ENCODE measurements at regions not wholly inside any gene's neighbourhood (a gene's known extent, or its start where the extent isn't known, plus 50 kb on each side); places are given as distances from the start of the nearest gene placed in this dataset.

GRCh38 chr1:87739704-87740103 lies 411.0 kb downstream of the LMO4 start:
- H3K4me1 ChIP-seq (ENCODE audit: control insufficient read depth, insufficient read depth, low read length, poor library complexity, severe bottlenecking): no peaks in the 10 kb centered on the region
- no peak overlapping the region for H3K4me3 ChIP-seq (ENCODE audit: insufficient read depth, low read depth, low read length, poor library complexity, severe bottlenecking)
- H3K36me3 ChIP-seq (ENCODE audit: control insufficient read depth, insufficient read depth, low read length): no peaks in the 10 kb centered on the region
- H3K27me3 ChIP-seq (replicated peaks; ENCODE audit: control insufficient read depth, insufficient read depth, low read length, poor library complexity, severe bottlenecking): no peaks in the 10 kb centered on the region
- H3K27ac ChIP-seq (ENCODE audit: insufficient read depth, low read length, poor library complexity, severe bottlenecking): no peak overlapping the region
- H3K9me3 ChIP-seq (ENCODE audit: control insufficient read depth, low read length): no peaks in the 10 kb centered on the region
- no peak for DNase-seq

- Histone ChIP-seq H3K36me3 (ENCODE audit: control insufficient read depth, insufficient read depth, low read length) (no peaks in the 10 kb centered on the region), H3K27me3 (replicated peaks; ENCODE audit: control insufficient read depth, insufficient read depth, low read length, poor library complexity, severe bottlenecking) (no peaks in the 10 kb centered on the region), H3K9me3 (ENCODE audit: control insufficient read depth, low read length) (no peaks in the 10 kb centered on the region), H3K4me3 (ENCODE audit: insufficient read depth, low read depth, low read length, poor library complexity, severe bottlenecking) (no peak overlapping the region), H3K27ac (ENCODE audit: insufficient read depth, low read length, poor library complexity, severe bottlenecking) (no peak overlapping the region), H3K4me1 (ENCODE audit: control insufficient read depth, insufficient read depth, low read length, poor library complexity, severe bottlenecking) (no peaks in the 10 kb centered on the region)
- no peak for DNase-seq
These were observed 414.6 kb downstream of the LMO4 start for GRCh38 chr1:87743256-87743655.

GRCh38 chr1:87744056-87744455 lies 415.4 kb downstream of the LMO4 start:
- Histone ChIP-seq H3K27ac (ENCODE audit: insufficient read depth, low read length, poor library complexity, severe bottlenecking) (no peak overlapping the region), H3K36me3 (ENCODE audit: control insufficient read depth, insufficient read depth, low read length) (no peaks in the 10 kb centered on the region), H3K4me1 (ENCODE audit: control insufficient read depth, insufficient read depth, low read length, poor library complexity, severe bottlenecking) (no peaks in the 10 kb centered on the region), H3K9me3 (ENCODE audit: control insufficient read depth, low read length) (no peaks in the 10 kb centered on the region), H3K4me3 (ENCODE audit: insufficient read depth, low read depth, low read length, poor library complexity, severe bottlenecking) (no peak overlapping the region), H3K27me3 (replicated peaks; ENCODE audit: control insufficient read depth, insufficient read depth, low read length, poor library complexity, severe bottlenecking) (no peaks in the 10 kb centered on the region)
- DNase-seq: no peak

- no peak for DNase-seq
- Histone ChIP-seq H3K36me3 (ENCODE audit: control insufficient read depth, insufficient read depth, low read length) (no peaks in the 10 kb centered on the region), H3K27me3 (replicated peaks; ENCODE audit: control insufficient read depth, insufficient read depth, low read length, poor library complexity, severe bottlenecking) (no peaks in the 10 kb centered on the region), H3K27ac (ENCODE audit: insufficient read depth, low read length, poor library complexity, severe bottlenecking) (no peak overlapping the region), H3K4me1 (ENCODE audit: control insufficient read depth, insufficient read depth, low read length, poor library complexity, severe bottlenecking) (no peaks in the 10 kb centered on the region), H3K4me3 (ENCODE audit: insufficient read depth, low read depth, low read length, poor library complexity, severe bottlenecking) (no peak overlapping the region), H3K9me3 (ENCODE audit: control insufficient read depth, low read length) (no peaks in the 10 kb centered on the region)
These were observed 416.1 kb downstream of the LMO4 start for GRCh38 chr1:87744763-87745162.

DNA sequence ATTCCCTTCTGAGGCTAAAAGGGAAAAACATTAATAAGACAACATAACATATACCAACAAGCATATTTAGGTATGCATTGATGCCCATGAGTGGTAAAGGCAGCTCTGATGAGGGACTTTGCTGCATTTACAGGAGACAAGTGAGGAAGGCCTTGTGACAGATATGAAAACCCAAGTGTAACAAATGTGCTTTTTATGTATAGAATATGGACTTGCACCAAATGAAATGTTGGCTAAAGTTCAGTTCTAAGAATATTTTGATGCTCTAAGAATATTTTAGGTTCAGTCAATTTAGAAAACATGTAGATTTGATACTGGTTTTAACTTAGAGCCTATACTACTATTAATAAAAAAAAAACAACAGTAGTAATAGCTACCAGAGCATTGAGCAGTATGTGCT lies 424.7 kb downstream of the LMO4 start:
- Histone ChIP-seq H3K36me3 (ENCODE audit: control insufficient read depth, insufficient read depth, low read length) (no peaks in the 10 kb centered on the region), H3K9me3 (ENCODE audit: control insufficient read depth, low read length) (no peaks in the 10 kb centered on the region), H3K27me3 (replicated peaks; ENCODE audit: control insufficient read depth, insufficient read depth, low read length, poor library complexity, severe bottlenecking) (no peaks in the 10 kb centered on the region), H3K4me1 (ENCODE audit: control insufficient read depth, insufficient read depth, low read length, poor library complexity, severe bottlenecking) (no peaks in the 10 kb centered on the region), H3K4me3 (ENCODE audit: insufficient read depth, low read depth, low read length, poor library complexity, severe bottlenecking) (no peak overlapping the region), H3K27ac (ENCODE audit: insufficient read depth, low read length, poor library complexity, severe bottlenecking) (no peak overlapping the region)
- DNase-seq: no peak

GRCh38 chr1:87754139-87754538 lies 425.5 kb downstream of the LMO4 start:
- H3K4me1 ChIP-seq (ENCODE audit: control insufficient read depth, insufficient read depth, low read length, poor library complexity, severe bottlenecking): no peaks in the 10 kb centered on the region
- DNase-seq: no peak
- no peaks in the 10 kb centered on the region for H3K36me3 ChIP-seq (ENCODE audit: control insufficient read depth, insufficient read depth, low read length)
- H3K9me3 ChIP-seq (ENCODE audit: control insufficient read depth, low read length): no peaks in the 10 kb centered on the region
- H3K27ac ChIP-seq (ENCODE audit: insufficient read depth, low read length, poor library complexity, severe bottlenecking): no peak overlapping the region
- H3K27me3 ChIP-seq (replicated peaks; ENCODE audit: control insufficient read depth, insufficient read depth, low read length, poor library complexity, severe bottlenecking): no peaks in the 10 kb centered on the region
- no peak overlapping the region for H3K4me3 ChIP-seq (ENCODE audit: insufficient read depth, low read depth, low read length, poor library complexity, severe bottlenecking)

DNA sequence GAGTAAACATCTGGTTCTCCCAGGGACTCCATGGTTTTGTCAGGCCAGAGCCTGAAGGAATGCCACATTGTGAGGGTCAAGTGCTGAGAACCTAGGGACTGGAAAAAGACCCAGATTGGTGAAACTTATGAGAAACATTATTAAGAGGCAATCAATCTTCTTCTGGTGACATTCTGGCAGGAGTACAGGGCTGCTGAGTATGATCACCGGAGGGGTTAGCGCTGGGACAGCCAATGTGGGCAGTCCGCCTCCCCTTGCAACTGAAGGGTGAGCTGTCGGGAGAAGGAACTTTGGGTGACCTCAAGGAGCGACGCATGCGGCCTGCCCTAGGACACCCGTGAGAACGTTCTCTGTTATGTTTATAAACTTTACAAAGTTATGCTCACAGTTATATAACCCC lies 429.0 kb downstream of the LMO4 start:
- Histone ChIP-seq H3K27ac (ENCODE audit: insufficient read depth, low read length, poor library complexity, severe bottlenecking) (no peak overlapping the region), H3K4me1 (ENCODE audit: control insufficient read depth, insufficient read depth, low read length, poor library complexity, severe bottlenecking) (no peaks in the 10 kb centered on the region), H3K36me3 (ENCODE audit: control insufficient read depth, insufficient read depth, low read length) (no peaks in the 10 kb centered on the region), H3K9me3 (ENCODE audit: control insufficient read depth, low read length) (no peaks in the 10 kb centered on the region), H3K27me3 (replicated peaks; ENCODE audit: control insufficient read depth, insufficient read depth, low read length, poor library complexity, severe bottlenecking) (no peaks in the 10 kb centered on the region), H3K4me3 (ENCODE audit: insufficient read depth, low read depth, low read length, poor library complexity, severe bottlenecking) (no peak overlapping the region)
- DNase-seq: no peak

DNA sequence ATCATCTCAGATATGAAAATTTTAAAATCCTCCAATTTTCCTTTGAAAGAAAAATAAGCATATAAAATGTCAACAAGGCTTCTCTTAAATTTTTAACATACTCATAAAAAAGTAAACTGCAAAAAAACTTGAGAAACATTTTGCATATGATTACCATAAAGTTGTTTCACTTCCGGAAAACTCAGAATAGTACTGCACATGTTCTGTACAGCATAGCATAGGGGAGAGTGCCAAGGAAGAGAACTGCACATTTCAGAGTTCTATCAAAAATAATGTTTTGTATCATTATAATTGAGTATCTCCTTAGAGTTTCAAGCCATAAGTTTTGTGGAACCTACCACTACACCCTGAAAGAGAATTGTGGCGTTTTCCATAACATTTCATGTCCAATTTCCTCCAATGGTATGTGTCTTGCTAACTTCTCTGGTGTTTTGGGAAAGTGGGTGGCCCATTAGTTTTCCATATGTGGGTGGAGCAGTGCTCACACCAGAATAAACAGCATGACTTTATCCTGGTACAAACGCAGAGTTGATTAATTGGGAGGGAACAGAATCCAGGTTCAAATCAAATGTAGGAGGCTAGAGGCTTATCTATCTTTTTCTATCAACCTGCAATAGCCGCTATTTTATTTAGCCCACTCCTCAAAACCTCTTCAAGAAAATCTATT lies 430.9 kb downstream of the LMO4 start:
- no peaks in the 10 kb centered on the region for H3K9me3 ChIP-seq (ENCODE audit: control insufficient read depth, low read length)
- no peaks in the 10 kb centered on the region for H3K36me3 ChIP-seq (ENCODE audit: control insufficient read depth, insufficient read depth, low read length)
- H3K27me3 ChIP-seq (replicated peaks; ENCODE audit: control insufficient read depth, insufficient read depth, low read length, poor library complexity, severe bottlenecking): no peaks in the 10 kb centered on the region
- H3K4me3 ChIP-seq (ENCODE audit: insufficient read depth, low read depth, low read length, poor library complexity, severe bottlenecking): no peak overlapping the region
- no peak for DNase-seq
- no peaks in the 10 kb centered on the region for H3K4me1 ChIP-seq (ENCODE audit: control insufficient read depth, insufficient read depth, low read length, poor library complexity, severe bottlenecking)
- no peak overlapping the region for H3K27ac ChIP-seq (ENCODE audit: insufficient read depth, low read length, poor library complexity, severe bottlenecking)

DNA sequence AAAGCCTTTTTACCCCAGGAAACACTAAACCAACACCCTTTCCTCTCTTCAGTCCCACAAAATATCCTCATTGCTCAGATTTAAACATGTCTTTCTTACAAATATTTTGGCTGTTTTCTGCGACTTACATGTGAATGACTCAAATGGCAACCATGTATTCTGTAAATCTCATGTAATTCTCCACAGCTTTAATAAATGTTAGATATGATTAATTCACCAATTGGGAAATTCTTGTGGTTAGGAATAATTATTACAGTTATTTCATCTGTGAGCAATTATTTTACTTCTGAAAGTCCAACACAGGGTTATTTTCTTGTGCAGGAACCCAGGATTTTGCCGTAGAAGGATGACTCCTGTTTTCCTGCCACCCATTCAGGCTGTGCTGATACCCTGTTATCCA lies 431.5 kb downstream of the LMO4 start:
- Histone ChIP-seq H3K27me3 (replicated peaks; ENCODE audit: control insufficient read depth, insufficient read depth, low read length, poor library complexity, severe bottlenecking) (no peaks in the 10 kb centered on the region), H3K4me3 (ENCODE audit: insufficient read depth, low read depth, low read length, poor library complexity, severe bottlenecking) (no peak overlapping the region), H3K4me1 (ENCODE audit: control insufficient read depth, insufficient read depth, low read length, poor library complexity, severe bottlenecking) (no peaks in the 10 kb centered on the region), H3K27ac (ENCODE audit: insufficient read depth, low read length, poor library complexity, severe bottlenecking) (no peak overlapping the region), H3K9me3 (ENCODE audit: control insufficient read depth, low read length) (no peaks in the 10 kb centered on the region), H3K36me3 (ENCODE audit: control insufficient read depth, insufficient read depth, low read length) (no peaks in the 10 kb centered on the region)
- DNase-seq: no peak

- H3K27me3 ChIP-seq (replicated peaks; ENCODE audit: control insufficient read depth, insufficient read depth, low read length, poor library complexity, severe bottlenecking): no peaks in the 10 kb centered on the region
- H3K27ac ChIP-seq (ENCODE audit: insufficient read depth, low read length, poor library complexity, severe bottlenecking): no peak overlapping the region
- H3K4me3 ChIP-seq (ENCODE audit: insufficient read depth, low read depth, low read length, poor library complexity, severe bottlenecking): no peak overlapping the region
- no peaks in the 10 kb centered on the region for H3K4me1 ChIP-seq (ENCODE audit: control insufficient read depth, insufficient read depth, low read length, poor library complexity, severe bottlenecking)
- DNase-seq: no peak
- no peaks in the 10 kb centered on the region for H3K9me3 ChIP-seq (ENCODE audit: control insufficient read depth, low read length)
- no peaks in the 10 kb centered on the region for H3K36me3 ChIP-seq (ENCODE audit: control insufficient read depth, insufficient read depth, low read length)
These were observed 432.0 kb downstream of the LMO4 start for GRCh38 chr1:87760654-87761053.

All from effector memory CD4-positive, alpha-beta T cell (primary cell).